Mesendoderm (in vitro differentiated cells): ENCODE measurements at regions not wholly inside any gene's neighbourhood (a gene's known extent, or its start where the extent isn't known, plus 50 kb on each side); places are given as distances from the start of the nearest gene placed in this dataset.
"Not testable (repeated sequence)": the region's sequence is repeated elsewhere in the genome, so short reads cannot be mapped to it uniquely, and the experiment has no call there.

Experiments used
- DNase-seq: peaks from one replicate; pipeline ENCODE4 v3.0.0; 2013
- H2AK5ac ChIP-seq: 2 replicates; pipeline ENCODE4 v1.6.1; 2013; ENCODE audit warnings: low read length, inconsistent platforms
- H2BK120ac ChIP-seq: 2 replicates; pipeline ENCODE4 v1.6.1; 2013; ENCODE audit warnings: low read depth, mild to moderate bottlenecking, low read length, moderate library complexity, mixed read lengths
- H2BK15ac ChIP-seq: replicated peaks from 2 replicates; pipeline ENCODE4 v1.6.1; 2013; ENCODE audit warnings: low read depth, mild to moderate bottlenecking, moderate library complexity
- H2BK5ac ChIP-seq: 2 replicates; pipeline ENCODE4 v1.6.1; 2013; ENCODE audit warnings: low read length, inconsistent platforms
- H3K18ac ChIP-seq: 2 replicates; pipeline ENCODE4 v1.6.1; 2013; ENCODE audit warnings: mild to moderate bottlenecking, low read length, mixed read lengths
- H3K23ac ChIP-seq: one replicate; pipeline ENCODE4 v1.6.1; 2013; ENCODE audit warnings: low read length
- H3K27ac ChIP-seq: 2 replicates; pipeline ENCODE4 v1.5.1; 2013; ENCODE audit warnings: low read depth, mild to moderate bottlenecking, inconsistent platforms, low read length, moderate library complexity
- H3K27me3 ChIP-seq: 2 replicates; pipeline ENCODE4 v1.6.1; 2013; ENCODE audit warnings: low read length, control low read depth, mild to moderate bottlenecking, inconsistent platforms; ENCODE audit not compliant: insufficient read depth, poor library complexity
- H3K36me3 ChIP-seq: 2 replicates; pipeline ENCODE4 v1.6.1; 2013; ENCODE audit warnings: low read length, inconsistent platforms; ENCODE audit not compliant: control insufficient read depth, insufficient read depth
- H3K4ac ChIP-seq: one replicate; pipeline ENCODE4 v1.6.1; 2013; ENCODE audit warnings: low read depth, mild to moderate bottlenecking, low read length, moderate library complexity
- H3K4me1 ChIP-seq: 2 replicates; pipeline ENCODE4 v1.6.1; 2013; ENCODE audit warnings: low read depth, low read length, inconsistent platforms; ENCODE audit not compliant: control insufficient read depth
- H3K4me2 ChIP-seq: 2 replicates; pipeline ENCODE4 v1.6.1; 2013; ENCODE audit warnings: low read length
- H3K4me3 ChIP-seq: 2 replicates; pipeline ENCODE4 v1.5.1; 2013; ENCODE audit warnings: mild to moderate bottlenecking, low read length
- H3K56ac ChIP-seq: one replicate; pipeline ENCODE4 v1.6.1; 2013; ENCODE audit warnings: low read length
- H3K79me1 ChIP-seq: 2 replicates; pipeline ENCODE4 v1.6.1; 2013; ENCODE audit warnings: low read length, inconsistent platforms
- H3K79me2 ChIP-seq: 2 replicates; pipeline ENCODE4 v1.6.1; 2013; ENCODE audit warnings: mild to moderate bottlenecking, low read length; ENCODE audit not compliant: control insufficient read depth, insufficient read depth
- H3K9ac ChIP-seq: 2 replicates; pipeline ENCODE4 v1.6.1; 2013; ENCODE audit warnings: low read length, inconsistent platforms
- H4K5ac ChIP-seq: one replicate; pipeline ENCODE4 v1.6.1; 2013; ENCODE audit warnings: low read length
- H4K8ac ChIP-seq: one replicate; pipeline ENCODE4 v1.6.1; 2013; ENCODE audit warnings: low read depth, mild to moderate bottlenecking, control low read depth, low read length, moderate library complexity
- WGBS: extraction: QIAGEN DNeasy Blood & Tissue Kit; methylation state at CpG from one replicate; pipeline ENCODE4 v1.1.7; 2013; ENCODE audit warnings: low lambda C conversion rate, missing lambda C conversion rate; ENCODE audit not compliant: insufficient coverage; ENCODE audit errors: extremely low coverage; 5-methylcytosine and 5-hydroxymethylcytosine counted together

DNA sequence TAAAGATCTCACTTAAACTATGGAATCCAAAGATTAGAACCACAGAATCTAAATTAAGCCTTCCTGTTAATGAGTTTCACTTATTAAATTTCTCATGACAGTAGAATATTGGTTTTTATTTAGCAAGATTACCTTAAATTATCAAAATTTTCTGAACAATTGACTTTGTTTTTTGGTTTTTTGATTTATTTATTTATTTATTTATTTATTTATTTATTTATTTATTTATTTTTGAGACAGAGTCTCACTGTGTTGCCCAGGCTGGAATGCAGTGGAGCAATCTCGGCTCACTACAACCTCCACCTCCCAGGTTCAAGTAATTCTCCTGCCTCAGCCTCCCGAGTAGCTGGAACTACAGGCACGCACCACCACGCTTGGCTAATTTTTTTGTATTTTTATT is 538.6 kb downstream of the AMY1C start:
- not testable (repeated sequence) for H4K8ac ChIP-seq, H3K18ac ChIP-seq, H3K27ac ChIP-seq, H2BK5ac ChIP-seq, H2BK15ac ChIP-seq, H3K4ac ChIP-seq, H4K5ac ChIP-seq, H3K79me1 ChIP-seq, H3K4me2 ChIP-seq, H3K4me1 ChIP-seq, H3K23ac ChIP-seq, H3K9ac ChIP-seq, H3K4me3 ChIP-seq, H2AK5ac ChIP-seq, DNase-seq, H2BK120ac ChIP-seq, H3K79me2 ChIP-seq, H3K36me3 ChIP-seq, H3K27me3 ChIP-seq, H3K56ac ChIP-seq
- WGBS = no CpG with 5 or more reads among the region's 4 CpGs

DNA sequence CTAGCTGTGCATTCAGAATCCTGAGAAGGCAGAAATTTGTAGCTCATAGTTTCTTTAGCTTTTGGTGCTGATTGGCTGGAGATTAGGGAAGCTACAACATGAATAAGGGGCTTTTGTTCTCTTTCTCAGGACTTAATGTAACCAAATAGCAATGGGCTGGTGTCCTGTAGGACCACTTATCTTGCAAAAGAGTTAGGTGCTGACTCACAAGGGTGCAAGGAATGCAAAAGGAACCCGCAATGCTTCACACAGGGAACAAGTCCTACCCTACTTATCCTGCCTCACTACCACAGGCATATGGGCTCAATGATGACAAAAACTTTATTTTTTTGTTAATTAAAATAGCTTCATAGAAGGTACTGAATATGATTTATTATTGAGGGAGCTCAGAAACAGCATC is 541.5 kb downstream of the AMY1C start:
- no peak overlapping the region for H3K9ac ChIP-seq
- no peak overlapping the region for H3K23ac ChIP-seq
- peak; percentile 3 for DNase-seq
- H2AK5ac ChIP-seq = no peak overlapping the region
- no peak overlapping the region for H2BK15ac ChIP-seq
- no peak overlapping the region for H2BK120ac ChIP-seq
- H3K36me3 ChIP-seq = no peaks in the 10 kb centered on the region
- H3K79me1 ChIP-seq = no peaks in the 10 kb centered on the region
- H4K5ac ChIP-seq = no peak overlapping the region
- no peak overlapping the region for H3K56ac ChIP-seq
- no peak overlapping the region for H3K18ac ChIP-seq
- H3K79me2 ChIP-seq = no peaks in the 10 kb centered on the region
- no CpG with 5 or more reads among the region's 1 CpG for WGBS
- H3K4ac ChIP-seq = no peak overlapping the region
- no peak overlapping the region for H3K27ac ChIP-seq
- no peak overlapping the region for H4K8ac ChIP-seq
- no peak overlapping the region for H3K4me3 ChIP-seq
- no peaks in the 10 kb centered on the region for H3K27me3 ChIP-seq
- no peak overlapping the region for H3K4me2 ChIP-seq
- H2BK5ac ChIP-seq = no peak overlapping the region
- H3K4me1 ChIP-seq = no peaks in the 10 kb centered on the region

DNA sequence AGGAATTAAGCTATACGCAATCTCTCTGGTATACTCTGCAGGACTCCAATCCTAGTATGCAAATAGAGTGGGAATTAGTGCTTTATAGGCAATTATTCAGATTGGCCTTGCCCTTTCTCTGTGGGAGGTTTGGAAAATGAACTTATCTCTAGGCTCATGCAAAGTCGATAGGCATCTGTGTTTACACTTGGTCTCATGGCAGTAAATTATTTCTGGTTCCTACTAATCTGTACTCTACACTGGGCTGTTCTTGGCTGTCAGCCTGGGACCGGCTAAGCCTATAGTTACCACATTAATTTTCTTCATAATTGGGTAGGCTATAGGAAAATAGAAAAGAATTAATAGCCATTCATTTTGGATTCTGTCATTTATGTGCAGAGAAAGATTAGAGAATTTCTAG is 544.6 kb downstream of the AMY1C start:
- Histone ChIP-seq H3K79me2 (no peaks in the 10 kb centered on the region), H3K9ac (no peak overlapping the region), H3K4me3 (no peak overlapping the region), H2BK120ac (no peak overlapping the region), H3K4ac (no peak overlapping the region), H3K27ac (no peak overlapping the region), H3K18ac (no peak overlapping the region), H3K27me3 (no peaks in the 10 kb centered on the region), H3K79me1 (no peaks in the 10 kb centered on the region), H3K4me1 (no peaks in the 10 kb centered on the region), H4K8ac (no peak overlapping the region), H2BK15ac (no peak overlapping the region), H2AK5ac (no peak overlapping the region), H3K23ac (no peak overlapping the region), H3K4me2 (no peak overlapping the region), H2BK5ac (no peak overlapping the region), H3K36me3 (no peaks in the 10 kb centered on the region), H4K5ac (no peak overlapping the region), H3K56ac (no peak overlapping the region)
- peak; percentile 48 for DNase-seq
- WGBS = no CpG with 5 or more reads among the region's 3 CpGs

GRCh38 chr1:104295511-104295910 is 545.8 kb downstream of the AMY1C start:
- peak; percentile 2 for DNase-seq
- WGBS = no CpG with 5 or more reads among the region's 3 CpGs
- no peak overlapping the region for H3K18ac ChIP-seq

GRCh38 chr1:104309673-104310072 is 560.0 kb downstream of the AMY1C start:
- Histone ChIP-seq H3K4me1 (no peaks in the 10 kb centered on the region), H4K5ac (no peak overlapping the region), H2BK5ac (no peak overlapping the region), H3K4me3 (no peak overlapping the region), H3K79me2 (no peaks in the 10 kb centered on the region), H3K27ac (no peak overlapping the region), H3K79me1 (no peaks in the 10 kb centered on the region), H3K36me3 (no peaks in the 10 kb centered on the region), H3K56ac (no peak overlapping the region), H3K4me2 (no peak overlapping the region), H2BK15ac (no peak overlapping the region), H3K18ac (no peak overlapping the region), H3K27me3 (no peaks in the 10 kb centered on the region), H2AK5ac (no peak overlapping the region), H2BK120ac (no peak overlapping the region), H3K9ac (no peak overlapping the region), H3K23ac (no peak overlapping the region), H3K4ac (no peak overlapping the region), H4K8ac (no peak overlapping the region)
- WGBS = no CpG with 5 or more reads among the region's 1 CpG
- DNase-seq = no peak

More at GRCh38 chr1:104295511-104295910, 545.8 kb downstream of the AMY1C start:
- no peak overlapping the region for H2AK5ac ChIP-seq
- no peak overlapping the region for H3K4me2 ChIP-seq
- H3K9ac ChIP-seq = no peak overlapping the region
- no peak overlapping the region for H2BK15ac ChIP-seq
- H3K4me1 ChIP-seq = no peaks in the 10 kb centered on the region
- H3K56ac ChIP-seq = no peak overlapping the region
- no peak overlapping the region for H4K8ac ChIP-seq
- H3K27me3 ChIP-seq = no peaks in the 10 kb centered on the region
- H3K4ac ChIP-seq = no peak overlapping the region
- no peaks in the 10 kb centered on the region for H3K79me1 ChIP-seq
- no peaks in the 10 kb centered on the region for H3K36me3 ChIP-seq
- H4K5ac ChIP-seq = no peak overlapping the region
- no peak overlapping the region for H3K27ac ChIP-seq
- no peaks in the 10 kb centered on the region for H3K79me2 ChIP-seq
- H3K23ac ChIP-seq = no peak overlapping the region
- no peak overlapping the region for H3K4me3 ChIP-seq
- no peak overlapping the region for H2BK120ac ChIP-seq
- no peak overlapping the region for H2BK5ac ChIP-seq

DNA sequence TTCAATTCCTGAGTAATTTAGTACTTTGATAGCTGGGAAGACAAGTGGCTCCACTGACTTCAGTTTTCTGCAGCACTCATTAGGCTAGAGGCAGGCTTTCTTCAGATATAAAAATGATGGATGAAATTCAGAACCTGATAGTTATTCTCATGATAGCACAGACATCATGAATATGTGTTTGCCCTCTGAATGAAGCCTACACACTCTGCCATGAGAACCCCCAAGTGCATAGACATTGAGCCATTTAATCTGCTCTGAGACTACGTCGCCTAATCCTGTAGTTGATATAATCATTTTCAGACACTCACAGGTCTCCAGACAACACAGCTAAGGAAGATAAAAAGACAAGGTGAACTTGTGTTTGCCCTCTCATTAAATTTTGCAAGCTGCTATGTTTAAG is 566.1 kb downstream of the AMY1C start:
- no peak overlapping the region for H3K27ac ChIP-seq
- H2BK15ac ChIP-seq = no peak overlapping the region
- no peak overlapping the region for H2AK5ac ChIP-seq
- H2BK120ac ChIP-seq = no peak overlapping the region
- no peak overlapping the region for H3K4ac ChIP-seq
- no peak overlapping the region for H3K4me3 ChIP-seq
- H3K79me2 ChIP-seq = no peaks in the 10 kb centered on the region
- no peak overlapping the region for H4K5ac ChIP-seq
- no peak overlapping the region for H2BK5ac ChIP-seq
- H3K56ac ChIP-seq = no peak overlapping the region
- no peaks in the 10 kb centered on the region for H3K79me1 ChIP-seq
- no peak overlapping the region for H4K8ac ChIP-seq
- H3K4me2 ChIP-seq = no peak overlapping the region
- H3K23ac ChIP-seq = no peak overlapping the region
- no peaks in the 10 kb centered on the region for H3K27me3 ChIP-seq
- DNase-seq = no peak
- H3K4me1 ChIP-seq = no peaks in the 10 kb centered on the region
- WGBS = no CpG with 5 or more reads among the region's 2 CpGs
- no peak overlapping the region for H3K9ac ChIP-seq
- H3K18ac ChIP-seq = no peak overlapping the region
- H3K36me3 ChIP-seq = no peaks in the 10 kb centered on the region
